ENCODE measurements at regions not wholly inside any gene's neighbourhood (a gene's known extent, or its start where the extent isn't known, plus 50 kb on each side); places are given as distances from the start of the nearest gene placed in this dataset.

DNA sequence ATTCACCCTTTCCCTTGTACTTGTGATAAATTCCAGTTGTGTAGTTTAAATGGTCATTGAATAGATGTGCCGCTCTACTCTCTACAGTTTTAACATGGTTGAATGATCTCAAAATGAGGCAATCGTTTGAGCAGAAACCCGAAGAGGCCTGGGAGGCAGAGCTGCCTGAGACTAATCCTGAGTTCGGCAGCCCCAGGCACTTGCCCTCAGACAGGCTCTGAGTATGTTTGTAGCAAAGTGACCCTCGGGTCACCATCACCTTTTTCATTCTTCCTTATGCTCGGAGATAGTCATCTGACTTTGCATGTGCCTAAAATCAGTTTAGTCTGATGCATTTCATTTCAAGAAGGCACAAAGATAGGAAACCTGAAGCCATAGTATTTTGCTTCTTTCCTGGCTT is 184.0 kb upstream of the RBFOX1 start:
- H3K9me3 Mint-ChIP-seq = peaks cover 16% of the 10 kb centered on the region
- H3K36me3 Mint-ChIP-seq = no peaks in the 10 kb centered on the region
- ATAC-seq = no peak
- no peak overlapping the region for H3K27ac Mint-ChIP-seq
- H3K4me3 Mint-ChIP-seq = no peak overlapping the region
- no peaks in the 10 kb centered on the region for H3K27me3 Mint-ChIP-seq
- no peaks in the 10 kb centered on the region for H3K4me1 Mint-ChIP-seq

GRCh38 chr16:7140899-7141298 is 191.7 kb upstream of the RBFOX1 start:
- H3K9me3 Mint-ChIP-seq = peaks cover 12% of the 10 kb centered on the region
- no peaks in the 10 kb centered on the region for H3K4me1 Mint-ChIP-seq
- no peak overlapping the region for H3K4me3 Mint-ChIP-seq
- H3K27me3 Mint-ChIP-seq = no peaks in the 10 kb centered on the region
- H3K27ac Mint-ChIP-seq = no peak overlapping the region
- H3K36me3 Mint-ChIP-seq = no peaks in the 10 kb centered on the region
- no peak for ATAC-seq

DNA sequence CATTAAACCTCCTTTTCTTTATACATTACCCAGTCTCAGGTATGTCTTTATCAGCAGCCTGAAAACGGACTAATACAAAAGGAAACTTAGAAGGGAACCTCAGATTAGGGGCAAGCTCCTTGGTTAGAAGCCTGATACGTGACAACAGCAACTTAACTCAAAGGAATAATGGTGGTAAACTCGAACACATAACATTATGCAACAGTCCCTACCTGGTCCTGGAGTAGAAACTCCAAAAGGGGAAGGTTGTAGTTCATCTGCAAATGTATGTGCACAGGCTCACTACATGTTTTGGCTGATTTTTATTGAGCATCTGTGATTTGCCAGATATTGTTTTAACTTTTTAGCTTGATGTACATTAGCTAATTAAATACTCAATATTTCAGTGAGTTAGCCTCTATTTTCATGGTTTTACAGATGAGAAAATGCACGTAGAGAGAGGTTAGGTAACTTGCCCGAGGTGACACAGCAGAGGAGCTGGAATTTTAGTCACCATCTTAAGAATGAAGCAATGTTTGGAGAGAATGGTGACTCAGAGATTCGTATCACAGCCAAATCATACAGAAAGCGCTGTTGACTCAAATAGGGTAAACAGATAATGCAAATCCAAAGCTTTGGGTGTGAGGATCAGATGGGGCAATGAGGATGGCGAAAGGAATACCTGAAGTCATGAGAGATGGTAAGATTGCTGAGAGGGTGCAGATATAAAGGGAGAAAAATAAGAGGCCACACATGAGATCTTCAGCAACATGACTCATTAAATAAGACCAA is 194.9 kb upstream of the RBFOX1 start:
- Mint-ChIP-seq H3K36me3 (no peaks in the 10 kb centered on the region), H3K9me3 (peaks cover 11% of the 10 kb centered on the region), H3K4me1 (no peaks in the 10 kb centered on the region), H3K4me3 (no peak overlapping the region), H3K27ac (no peak overlapping the region), H3K27me3 (no peaks in the 10 kb centered on the region)
- no peak for ATAC-seq

GRCh38 chr16:7132465-7132864 is 200.2 kb upstream of the RBFOX1 start:
- no peak overlapping the region for H3K4me3 Mint-ChIP-seq
- no peak for ATAC-seq
- H3K9me3 Mint-ChIP-seq = peaks cover 8% of the 10 kb centered on the region
- H3K36me3 Mint-ChIP-seq = no peaks in the 10 kb centered on the region
- no peak overlapping the region for H3K27ac Mint-ChIP-seq
- H3K4me1 Mint-ChIP-seq = no peaks in the 10 kb centered on the region
- H3K27me3 Mint-ChIP-seq = no peaks in the 10 kb centered on the region

DNA sequence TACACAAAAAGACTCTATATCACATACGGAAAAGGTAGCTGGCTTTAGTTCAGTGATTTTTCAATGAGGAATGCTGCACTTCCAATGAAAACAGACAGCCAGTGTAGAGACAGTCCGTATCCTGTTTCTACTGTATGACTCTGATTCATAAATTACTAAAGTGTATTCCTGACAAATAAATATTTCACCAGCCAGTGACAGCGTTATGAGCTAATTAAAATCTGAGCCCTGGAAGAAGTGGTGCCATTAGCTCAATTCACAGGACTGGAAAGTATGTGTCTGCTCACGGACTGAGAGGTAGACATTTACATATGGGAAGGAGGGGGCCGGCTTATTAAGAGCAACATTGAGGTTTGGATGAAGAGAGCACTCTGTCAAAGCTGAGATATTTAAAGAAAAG is 207.9 kb upstream of the RBFOX1 start:
- H3K9me3 Mint-ChIP-seq = peaks cover 12% of the 10 kb centered on the region
- no peak overlapping the region for H3K4me3 Mint-ChIP-seq
- H3K27ac Mint-ChIP-seq = no peak overlapping the region
- no peaks in the 10 kb centered on the region for H3K36me3 Mint-ChIP-seq
- no peak for ATAC-seq
- no peaks in the 10 kb centered on the region for H3K27me3 Mint-ChIP-seq
- H3K4me1 Mint-ChIP-seq = no peaks in the 10 kb centered on the region

- H3K9me3 Mint-ChIP-seq = peaks cover 9% of the 10 kb centered on the region
- no peak overlapping the region for H3K27ac Mint-ChIP-seq
- no peaks in the 10 kb centered on the region for H3K4me1 Mint-ChIP-seq
- no peaks in the 10 kb centered on the region for H3K36me3 Mint-ChIP-seq
- H3K27me3 Mint-ChIP-seq = no peaks in the 10 kb centered on the region
- no peak for ATAC-seq
- H3K4me3 Mint-ChIP-seq = no peak overlapping the region
Observed at GRCh38 chr16:7124242-7124641, 208.4 kb upstream of the RBFOX1 start.

GRCh38 chr16:7116734-7117133 is 215.9 kb upstream of the RBFOX1 start:
- H3K9me3 Mint-ChIP-seq = peaks cover 2% of the 10 kb centered on the region
- H3K27me3 Mint-ChIP-seq = no peaks in the 10 kb centered on the region
- H3K4me1 Mint-ChIP-seq = no peaks in the 10 kb centered on the region
- ATAC-seq = no peak
- H3K4me3 Mint-ChIP-seq = no peak overlapping the region
- H3K36me3 Mint-ChIP-seq = no peaks in the 10 kb centered on the region
- H3K27ac Mint-ChIP-seq = no peak overlapping the region

DNA sequence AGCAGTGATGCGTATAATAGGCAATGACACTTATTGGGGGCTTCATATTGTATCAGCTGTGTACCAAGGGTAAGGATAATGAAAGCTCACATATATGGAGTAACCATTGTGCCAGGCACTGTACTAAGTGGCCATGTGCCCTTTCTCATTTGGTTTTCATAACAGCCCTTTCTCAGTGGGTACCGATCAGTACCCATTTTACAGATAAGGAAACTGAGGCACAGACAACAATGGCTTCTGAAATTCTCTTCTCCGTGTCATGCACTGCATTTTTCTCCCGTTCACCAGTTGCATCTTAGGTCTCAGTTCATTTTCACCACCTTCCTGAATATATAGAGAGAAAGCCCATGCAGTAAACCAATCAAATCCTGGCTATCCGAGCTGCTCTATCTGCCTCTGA is 216.7 kb upstream of the RBFOX1 start:
- Mint-ChIP-seq H3K4me1 (no peaks in the 10 kb centered on the region), H3K9me3 (peaks cover 2% of the 10 kb centered on the region), H3K27ac (no peak overlapping the region), H3K27me3 (no peaks in the 10 kb centered on the region), H3K4me3 (no peak overlapping the region), H3K36me3 (no peaks in the 10 kb centered on the region)
- no peak for ATAC-seq

DNA sequence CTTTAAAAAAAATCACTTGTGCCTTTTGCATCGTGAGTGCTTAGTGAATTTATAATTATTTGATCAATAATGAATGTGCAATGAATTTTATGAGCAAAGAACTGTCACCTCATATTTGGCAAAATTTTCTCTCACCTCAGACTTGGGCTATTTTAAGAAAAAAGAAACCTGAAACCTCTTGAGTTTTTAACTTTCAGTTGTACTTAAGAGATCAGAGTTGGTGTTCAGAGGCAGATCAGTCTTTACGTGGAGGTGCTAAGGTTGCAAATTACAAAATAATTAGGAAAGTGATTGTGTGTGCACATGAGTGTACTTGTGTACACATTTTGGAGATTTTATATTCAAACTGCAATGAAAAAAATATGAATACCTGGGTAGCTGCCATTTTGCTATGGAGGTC is 218.7 kb upstream of the RBFOX1 start:
- ATAC-seq = no peak
- no peaks in the 10 kb centered on the region for H3K27me3 Mint-ChIP-seq
- no peak overlapping the region for H3K27ac Mint-ChIP-seq
- H3K36me3 Mint-ChIP-seq = no peaks in the 10 kb centered on the region
- no peaks in the 10 kb centered on the region for H3K4me1 Mint-ChIP-seq
- no peak overlapping the region for H3K4me3 Mint-ChIP-seq
- peaks cover 2% of the 10 kb centered on the region for H3K9me3 Mint-ChIP-seq

GRCh38 chr16:7113395-7113794 is 219.2 kb upstream of the RBFOX1 start:
- H3K27me3 Mint-ChIP-seq = no peaks in the 10 kb centered on the region
- H3K9me3 Mint-ChIP-seq = peaks cover 5% of the 10 kb centered on the region
- H3K27ac Mint-ChIP-seq = no peak overlapping the region
- no peaks in the 10 kb centered on the region for H3K36me3 Mint-ChIP-seq
- ATAC-seq = no peak
- no peaks in the 10 kb centered on the region for H3K4me1 Mint-ChIP-seq
- no peak overlapping the region for H3K4me3 Mint-ChIP-seq

DNA sequence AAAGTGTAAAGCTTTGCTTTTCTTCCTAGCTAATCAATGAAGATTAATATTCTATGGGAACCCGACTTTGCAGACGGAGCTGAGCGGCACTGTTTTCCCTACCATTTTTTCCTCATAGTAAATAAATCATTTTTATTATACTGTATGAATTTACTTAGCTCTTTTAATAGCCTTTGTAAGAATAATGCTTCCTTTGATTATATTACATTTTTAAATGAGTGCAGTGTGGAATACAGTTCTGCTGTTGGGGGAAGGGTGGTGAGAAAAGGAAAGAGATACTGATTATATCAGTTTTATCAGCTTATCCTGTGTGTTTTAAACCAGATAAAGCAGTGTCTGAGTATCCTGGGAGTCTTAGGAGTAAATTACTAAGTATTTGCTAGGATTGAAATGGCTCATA is 221.4 kb upstream of the RBFOX1 start:
- Mint-ChIP-seq H3K27me3 (no peaks in the 10 kb centered on the region), H3K9me3 (peaks cover 5% of the 10 kb centered on the region), H3K36me3 (no peaks in the 10 kb centered on the region), H3K4me1 (no peaks in the 10 kb centered on the region), H3K27ac (no peak overlapping the region), H3K4me3 (no peak overlapping the region)
- ATAC-seq = no peak

DNA sequence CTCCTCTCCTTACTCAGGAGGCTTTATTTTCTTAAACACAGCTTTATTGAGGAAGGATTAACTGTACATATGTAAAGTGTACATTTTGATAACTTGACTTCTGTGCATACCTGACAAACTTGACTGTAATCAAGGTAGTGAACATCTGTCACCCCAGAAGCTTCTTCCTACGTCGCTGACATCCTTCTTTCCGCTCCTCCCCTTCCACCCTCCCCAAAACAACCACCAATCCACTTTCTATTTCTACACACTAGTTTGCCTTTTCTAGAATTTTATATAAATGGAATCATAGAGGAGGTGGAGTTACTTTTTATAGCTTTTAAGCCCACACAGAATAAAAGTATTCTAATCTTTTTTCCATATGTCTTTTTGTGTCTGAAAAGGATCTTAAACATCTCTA is 225.2 kb upstream of the RBFOX1 start:
- no peak overlapping the region for H3K27ac Mint-ChIP-seq
- no peaks in the 10 kb centered on the region for H3K27me3 Mint-ChIP-seq
- H3K36me3 Mint-ChIP-seq = no peaks in the 10 kb centered on the region
- ATAC-seq = no peak
- no peaks in the 10 kb centered on the region for H3K4me1 Mint-ChIP-seq
- H3K4me3 Mint-ChIP-seq = no peak overlapping the region
- H3K9me3 Mint-ChIP-seq = peaks cover 3% of the 10 kb centered on the region

- Mint-ChIP-seq H3K9me3 (peaks cover 4% of the 10 kb centered on the region), H3K27me3 (no peaks in the 10 kb centered on the region), H3K36me3 (no peaks in the 10 kb centered on the region)
Observed at GRCh38 chr16:7103056-7103455, 229.6 kb upstream of the RBFOX1 start.

GRCh38 chr16:7101054-7101453 is 231.6 kb upstream of the RBFOX1 start:
- no peak for ATAC-seq
- Mint-ChIP-seq H3K9me3 (peaks cover 7% of the 10 kb centered on the region), H3K27me3 (no peaks in the 10 kb centered on the region), H3K27ac (no peak overlapping the region), H3K4me3 (no peak overlapping the region), H3K36me3 (no peaks in the 10 kb centered on the region), H3K4me1 (no peaks in the 10 kb centered on the region)

More at GRCh38 chr16:7103056-7103455, 229.6 kb upstream of the RBFOX1 start:
- Mint-ChIP-seq H3K4me3 (no peak overlapping the region), H3K27ac (no peak overlapping the region), H3K4me1 (no peaks in the 10 kb centered on the region)
- no peak for ATAC-seq

DNA sequence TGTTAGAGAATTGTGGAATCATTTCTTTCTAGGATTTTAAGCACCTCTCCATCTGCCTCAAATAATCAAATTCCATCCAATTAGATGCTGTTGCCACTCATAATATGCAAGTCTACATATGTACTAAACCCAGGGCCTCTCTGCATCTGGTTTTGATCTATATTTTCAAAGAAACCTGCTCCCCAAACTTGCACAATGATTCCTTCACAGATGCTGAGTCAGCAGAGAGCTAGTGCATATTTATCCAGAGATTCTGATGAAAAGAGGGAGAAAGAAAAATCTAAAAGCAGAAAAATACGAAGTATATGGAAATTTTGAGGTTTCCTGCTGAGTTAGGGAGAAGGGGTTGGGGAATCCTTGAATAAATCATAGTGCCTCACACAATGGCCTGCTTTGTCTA is 235.1 kb upstream of the RBFOX1 start:
- no peak for ATAC-seq
- H3K4me1 Mint-ChIP-seq = no peaks in the 10 kb centered on the region
- H3K36me3 Mint-ChIP-seq = no peaks in the 10 kb centered on the region
- H3K27me3 Mint-ChIP-seq = no peaks in the 10 kb centered on the region
- H3K4me3 Mint-ChIP-seq = no peak overlapping the region
- H3K9me3 Mint-ChIP-seq = peaks cover 11% of the 10 kb centered on the region
- H3K27ac Mint-ChIP-seq = no peak overlapping the region

DNA sequence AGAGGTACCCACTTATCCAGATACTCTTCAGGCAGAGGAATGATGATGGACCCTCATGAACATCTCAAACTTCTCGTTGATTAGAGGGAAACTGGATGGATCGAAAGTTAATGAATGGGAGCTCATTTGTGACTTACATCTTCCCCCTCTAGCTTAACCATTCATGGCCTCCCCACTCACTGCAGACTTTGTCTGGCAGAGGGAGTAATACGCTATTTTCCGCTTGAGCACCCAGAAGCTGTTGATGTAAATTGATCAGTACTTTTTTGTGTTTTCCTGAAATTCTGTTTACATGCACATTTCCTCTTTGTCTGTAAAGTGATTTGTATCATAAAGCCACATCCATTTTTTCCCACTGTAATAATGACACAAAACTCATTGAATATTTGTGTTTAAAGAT is 239.1 kb upstream of the RBFOX1 start:
- H3K27me3 Mint-ChIP-seq = no peaks in the 10 kb centered on the region
- peaks cover 7% of the 10 kb centered on the region for H3K9me3 Mint-ChIP-seq
- no peaks in the 10 kb centered on the region for H3K4me1 Mint-ChIP-seq
- no peaks in the 10 kb centered on the region for H3K36me3 Mint-ChIP-seq
- no peak overlapping the region for H3K27ac Mint-ChIP-seq
- no peak for ATAC-seq
- no peak overlapping the region for H3K4me3 Mint-ChIP-seq
